GM11168 (cell line): ENCODE measurements at regions not wholly inside any gene's neighbourhood (a gene's known extent, or its start where the extent isn't known, plus 50 kb on each side); places are given as distances from the start of the nearest gene placed in this dataset.
"Not testable (repeated sequence)": the region's sequence is repeated elsewhere in the genome, so short reads cannot be mapped to it uniquely, and the experiment has no call there.

Experiments
- in situ Hi-C: fragments of 300-500 bp; cut with MboI; formaldehyde crosslinking; loops from one replicate; pipeline ENCODE4 v1.12.0; 2022; ENCODE audit warnings: low sequenced_read_pairs; ENCODE audit not compliant: unreplicated experiment

DNA sequence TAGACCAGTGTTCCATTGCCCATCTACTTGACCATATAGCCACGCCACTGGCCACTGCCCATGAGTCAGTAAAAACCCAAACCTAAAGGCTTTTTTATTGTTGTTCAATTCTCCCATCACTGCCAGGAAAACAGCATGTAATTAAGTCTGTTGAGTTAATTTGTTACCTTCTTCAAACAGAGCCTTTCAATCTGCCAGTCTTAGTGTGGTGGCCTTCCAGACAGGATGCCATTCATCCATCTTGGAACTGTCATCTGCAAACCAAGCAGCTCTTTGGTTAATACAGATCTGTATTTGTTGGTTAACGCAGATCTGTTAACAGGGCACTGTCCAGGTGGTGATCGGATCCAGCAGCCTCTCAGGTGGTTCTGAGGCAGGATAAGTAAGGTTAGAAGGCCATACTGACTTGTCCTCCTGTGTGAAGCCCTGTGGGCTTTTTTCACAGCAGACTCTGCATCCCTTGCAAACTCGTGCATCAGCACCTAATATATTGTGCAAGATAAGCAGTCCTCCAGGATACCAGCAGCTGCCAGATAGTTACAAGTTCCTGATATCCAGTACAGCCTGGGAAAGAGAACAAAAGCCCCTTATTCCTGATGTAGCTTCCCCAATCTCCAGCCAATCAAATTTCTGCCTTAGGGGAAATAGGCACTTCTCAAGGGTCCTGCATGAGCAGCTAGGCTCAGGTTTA is 59.1 kb upstream of the DHRS4 start:
- in situ Hi-C loops, result no loop called here

DNA sequence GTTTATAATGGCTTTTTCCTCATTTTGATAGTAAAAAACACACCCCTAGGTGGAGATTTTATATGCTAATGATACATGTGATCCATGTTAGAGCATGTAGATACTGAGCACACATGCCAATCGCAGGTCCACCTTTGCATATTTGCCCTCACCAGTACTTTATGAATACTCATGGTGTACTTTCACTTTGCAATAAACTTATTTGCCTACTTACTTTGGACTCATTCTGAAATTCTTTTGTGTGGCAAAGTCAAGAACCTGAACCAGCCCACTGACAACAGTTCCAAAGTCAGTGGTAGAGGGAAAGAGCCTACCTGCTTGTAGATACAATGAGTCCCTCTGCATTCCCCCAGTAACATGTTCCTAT is 58.5 kb upstream of the DHRS4 start:
- in situ Hi-C loops, result no loop called here

DNA sequence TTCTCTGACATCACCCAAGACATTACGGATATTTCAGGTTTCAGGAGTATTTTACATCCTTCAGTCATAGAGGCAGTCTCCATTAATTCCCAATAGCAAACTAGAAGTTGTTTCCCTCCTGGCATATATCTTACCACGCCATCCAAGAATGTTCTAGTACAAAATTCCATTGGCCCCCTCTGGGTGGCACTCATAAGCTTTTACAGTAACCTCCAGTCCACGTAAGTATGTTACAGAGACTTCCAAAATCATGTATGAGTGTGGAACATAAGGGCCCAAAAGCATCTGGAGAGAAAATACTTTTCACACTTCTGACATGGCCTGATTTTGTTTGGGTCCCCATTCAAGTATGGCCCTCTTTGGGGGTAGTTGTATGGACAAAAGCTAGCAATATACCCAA is 58.1 kb upstream of the DHRS4 start:
- in situ Hi-C loops, result no loop called here

DNA sequence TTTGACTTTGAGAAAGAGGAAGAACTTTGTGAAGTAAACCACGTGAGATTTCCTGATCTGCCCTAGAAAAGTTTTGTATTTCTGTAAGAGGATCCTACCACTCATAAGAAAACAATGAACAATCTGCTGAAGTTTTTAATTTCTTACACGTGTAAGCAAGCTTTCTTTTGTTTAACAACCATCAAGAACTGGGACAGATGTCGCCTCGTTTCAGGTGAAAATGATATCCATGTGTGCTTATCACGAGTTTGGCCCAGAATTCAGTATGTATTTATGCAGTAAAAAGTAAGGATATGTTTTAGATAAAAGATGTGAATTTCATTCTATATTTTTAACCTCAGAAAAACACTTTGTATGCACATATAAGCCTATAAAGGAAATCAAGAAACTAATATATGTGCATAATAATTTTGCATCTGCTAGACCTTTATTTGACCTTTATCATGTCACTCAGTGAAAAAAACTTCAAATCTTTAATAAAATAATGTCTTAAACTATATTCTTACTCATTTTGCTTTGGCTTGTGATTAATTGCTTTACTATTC is 56.9 kb upstream of the DHRS4 start:
- in situ Hi-C loops, result no loop called here

DNA sequence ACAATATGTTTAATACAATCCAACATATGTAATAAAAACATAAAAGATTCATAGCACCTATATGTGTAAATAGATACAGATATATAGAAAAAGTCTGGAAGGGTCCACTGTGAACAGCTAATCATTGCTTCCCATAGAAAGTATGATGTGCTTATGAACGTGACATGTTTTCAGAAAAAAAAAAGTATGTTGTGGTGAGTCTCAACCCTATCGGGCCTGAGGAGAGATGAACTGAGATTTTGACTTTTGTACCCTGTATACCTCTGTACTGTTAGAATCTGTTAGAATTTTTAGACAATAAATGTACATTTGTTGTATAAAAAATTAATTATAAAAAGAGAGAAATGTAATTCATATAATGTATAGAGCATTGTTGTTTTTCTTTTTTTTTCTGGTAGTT is 56.3 kb upstream of the DHRS4 start:
- in situ Hi-C loops, result not testable (repeated sequence)

DNA sequence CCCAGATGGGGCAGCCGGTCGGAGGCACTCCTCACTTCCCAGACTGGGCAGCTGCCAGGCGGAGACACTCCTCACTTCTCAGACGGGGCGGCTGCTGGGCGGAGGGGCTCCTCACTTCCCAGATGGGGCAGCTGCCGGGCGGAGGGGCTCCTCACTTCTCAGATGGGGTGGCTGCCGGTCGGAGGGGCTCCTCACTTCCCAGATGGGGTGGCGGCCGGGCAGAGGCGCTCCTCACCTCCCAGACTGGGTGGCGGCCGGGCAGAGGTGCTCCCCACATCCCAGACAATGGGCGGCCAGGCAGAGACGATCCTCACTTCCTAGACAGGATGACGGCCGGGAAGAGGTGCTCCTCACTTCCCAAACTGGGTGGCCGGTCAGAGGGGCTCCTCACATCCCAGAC is 55.2 kb upstream of the DHRS4 start:
- in situ Hi-C loops, result not testable (repeated sequence)

DNA sequence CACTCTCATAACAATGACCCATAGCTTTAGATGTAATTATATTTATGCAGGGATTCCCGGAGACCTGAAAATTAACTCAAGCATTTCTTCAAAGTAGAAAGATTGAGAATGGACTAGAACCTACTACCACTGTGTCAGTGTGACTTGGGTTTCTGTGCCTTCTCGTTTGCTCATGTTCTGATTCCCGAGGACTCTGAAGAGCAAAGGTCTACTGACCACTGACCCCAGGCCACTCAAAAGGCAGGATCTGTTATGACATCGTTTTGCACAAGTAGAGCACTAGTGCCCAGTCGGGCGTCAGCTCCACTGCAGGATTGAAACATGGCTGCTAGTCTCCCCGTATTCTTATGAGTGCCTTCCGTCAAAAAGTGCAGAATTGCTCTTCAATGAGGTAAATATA is 53.8 kb upstream of the DHRS4 start:
- in situ Hi-C loops, result no loop called here

DNA sequence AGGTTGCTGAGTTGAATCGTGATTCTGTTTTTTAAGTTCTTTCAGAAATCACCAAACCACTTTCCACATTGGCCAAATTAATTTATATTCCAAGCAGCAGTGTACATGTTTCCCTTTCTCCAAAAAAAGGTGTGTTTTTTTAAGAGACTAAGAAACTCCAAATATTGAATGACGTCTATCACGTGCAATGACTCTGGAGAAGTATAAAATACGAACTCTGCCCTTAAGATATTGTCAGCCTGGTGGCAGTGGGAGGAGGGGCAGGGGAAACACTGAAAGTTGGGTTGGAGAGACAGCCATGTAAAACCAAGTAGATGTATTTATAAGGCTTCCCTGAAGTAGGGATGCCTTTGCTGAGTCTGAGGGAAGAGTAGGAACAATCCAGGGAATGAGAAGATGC is 50.1 kb upstream of the DHRS4 start:
- in situ Hi-C loops, result no loop called here
